Keratinocyte (primary cell): ENCODE measurements at regions not wholly inside any gene's neighbourhood (a gene's known extent, or its start where the extent isn't known, plus 50 kb on each side); places are given as distances from the start of the nearest gene placed in this dataset.

ENCODE experiments used
- EZH2 ChIP-seq: IDR thresholded peaks from one replicate; pipeline ENCODE4 v1.6.1; 2012; ENCODE audit warnings: inconsistent platforms, mild to moderate bottlenecking, low read length, moderate library complexity
- TF ChIP-seq, protein P1 (sequence below), 3 experiments: IDR thresholded peaks in 1 of 3; conservative IDR thresholded peaks in 1 of 3; optimal IDR thresholded peaks in 1 of 3; 2 replicates in 2 of 3; 3 replicates in 1 of 3; pipeline versions ENCODE3 to v1.5.1; 2011; ENCODE audit warnings: low read length in 3 of 3, mild to moderate bottlenecking in 3 of 3, moderate library complexity in 2 of 3, control low read depth in 1 of 3, inconsistent platforms in 1 of 3; ENCODE audit not compliant: insufficient read depth in 2 of 3; ENCODE audit errors: extremely low read depth in 1 of 3

DNA sequence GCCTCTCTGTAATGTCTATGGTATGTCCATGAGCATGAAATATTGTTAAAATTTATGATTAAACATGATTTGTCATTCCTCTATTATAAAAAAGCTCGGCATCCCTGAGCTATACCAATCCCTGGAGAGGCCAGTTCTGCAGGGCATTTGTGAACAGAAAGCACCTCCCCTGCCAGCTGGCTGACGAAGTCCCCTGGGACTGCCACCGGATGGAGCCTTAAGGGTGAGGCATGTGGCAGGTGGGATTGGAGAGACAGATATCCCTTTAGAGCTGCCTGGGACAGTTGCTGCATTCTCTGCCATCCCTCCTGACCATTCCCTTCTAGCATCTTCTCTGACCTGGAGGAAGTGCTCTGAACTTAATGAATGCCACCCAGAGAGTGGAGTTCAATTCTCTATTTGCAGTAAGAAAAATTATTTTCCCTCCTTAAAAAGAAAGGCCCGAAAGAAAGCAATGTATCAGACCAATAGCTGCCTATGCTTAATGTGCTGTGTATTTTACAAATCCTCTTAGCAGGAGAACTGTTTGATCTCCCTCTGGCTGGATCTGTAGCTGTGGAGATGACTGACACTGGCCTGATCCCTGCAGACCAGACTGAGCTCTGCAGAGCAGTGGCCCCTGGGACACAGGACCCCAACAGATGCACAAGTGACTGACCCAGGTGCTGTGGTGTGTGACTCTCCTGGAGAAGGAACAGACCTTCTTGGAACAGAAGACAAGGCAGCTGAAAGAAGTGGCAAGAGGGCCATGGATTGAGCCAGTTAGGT is 219.0 kb upstream of the NAV2 start:
- TF ChIP-seq, protein P1, sequence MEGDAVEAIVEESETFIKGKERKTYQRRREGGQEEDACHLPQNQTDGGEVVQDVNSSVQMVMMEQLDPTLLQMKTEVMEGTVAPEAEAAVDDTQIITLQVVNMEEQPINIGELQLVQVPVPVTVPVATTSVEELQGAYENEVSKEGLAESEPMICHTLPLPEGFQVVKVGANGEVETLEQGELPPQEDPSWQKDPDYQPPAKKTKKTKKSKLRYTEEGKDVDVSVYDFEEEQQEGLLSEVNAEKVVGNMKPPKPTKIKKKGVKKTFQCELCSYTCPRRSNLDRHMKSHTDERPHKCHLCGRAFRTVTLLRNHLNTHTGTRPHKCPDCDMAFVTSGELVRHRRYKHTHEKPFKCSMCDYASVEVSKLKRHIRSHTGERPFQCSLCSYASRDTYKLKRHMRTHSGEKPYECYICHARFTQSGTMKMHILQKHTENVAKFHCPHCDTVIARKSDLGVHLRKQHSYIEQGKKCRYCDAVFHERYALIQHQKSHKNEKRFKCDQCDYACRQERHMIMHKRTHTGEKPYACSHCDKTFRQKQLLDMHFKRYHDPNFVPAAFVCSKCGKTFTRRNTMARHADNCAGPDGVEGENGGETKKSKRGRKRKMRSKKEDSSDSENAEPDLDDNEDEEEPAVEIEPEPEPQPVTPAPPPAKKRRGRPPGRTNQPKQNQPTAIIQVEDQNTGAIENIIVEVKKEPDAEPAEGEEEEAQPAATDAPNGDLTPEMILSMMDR (optimal IDR thresholded peaks at IDR 0.05 in 1 of 3, IDR thresholded peaks at IDR 0.05 in 1 of 3, conservative IDR thresholded peaks at IDR 0.05 in 1 of 3; ENCODE audit: extremely low read depth in 1 of 3, insufficient read depth in 2 of 3, low read length in 3 of 3): no peak
- TF ChIP-seq EZH2: no peak
